CD1c-positive myeloid dendritic cell (primary cell): ENCODE measurements at regions not wholly inside any gene's neighbourhood (a gene's known extent, or its start where the extent isn't known, plus 50 kb on each side); places are given as distances from the start of the nearest gene placed in this dataset.

ENCODE experiments used
- DNase-seq: peaks from one replicate; pipeline ENCODE4 v3.0.0-alpha.2; 2016; ENCODE audit errors: extremely low spot score

GRCh38 chr20:39835130-39835842 lies 853.8 kb downstream of the MAFB start:
- DNase-seq: no peak

- no peak for DNase-seq
These were observed 858.1 kb downstream of the MAFB start for GRCh38 chr20:39830903-39831302.

GRCh38 chr20:39829661-39830060 lies 859.4 kb downstream of the MAFB start:
- peak; percentile 5 for DNase-seq

- DNase-seq: no peak
These were observed 859.8 kb downstream of the MAFB start for GRCh38 chr20:39829256-39829655.

GRCh38 chr20:39825950-39826349 lies 863.1 kb downstream of the MAFB start:
- no peak for DNase-seq

GRCh38 chr20:39825524-39825923 lies 863.4 kb downstream of the DHX35 start:
- no peak for DNase-seq

- DNase-seq: no peak
These were observed 861.1 kb downstream of the DHX35 start for GRCh38 chr20:39823224-39823623.

- no peak for DNase-seq
These were observed 860.5 kb downstream of the DHX35 start for GRCh38 chr20:39822667-39823066.

GRCh38 chr20:39813190-39813829 lies 851.2 kb downstream of the DHX35 start:
- DNase-seq: no peak

- no peak for DNase-seq
These were observed 850.0 kb downstream of the DHX35 start for GRCh38 chr20:39812116-39812515.

- no peak for DNase-seq
These were observed 848.2 kb downstream of the DHX35 start for GRCh38 chr20:39810309-39810708.

GRCh38 chr20:39808613-39809012 lies 846.5 kb downstream of the DHX35 start:
- DNase-seq: no peak

GRCh38 chr20:39800548-39800947 lies 838.4 kb downstream of the DHX35 start:
- DNase-seq: no peak

GRCh38 chr20:39800111-39800510 lies 838.0 kb downstream of the DHX35 start:
- DNase-seq: no peak

- no peak for DNase-seq
These were observed 837.3 kb downstream of the DHX35 start for GRCh38 chr20:39799366-39799965.

- DNase-seq: no peak
These were observed 833.5 kb downstream of the DHX35 start for GRCh38 chr20:39795401-39796272.

GRCh38 chr20:39792334-39792733 lies 830.2 kb downstream of the DHX35 start:
- no peak for DNase-seq

- DNase-seq: no peak
These were observed 827.3 kb downstream of the DHX35 start for GRCh38 chr20:39789411-39789810.

- DNase-seq: no peak
These were observed 823.2 kb downstream of the DHX35 start for GRCh38 chr20:39785252-39785917.

- no peak for DNase-seq
These were observed 822.5 kb downstream of the DHX35 start for GRCh38 chr20:39784693-39785092.

GRCh38 chr20:39778847-39779604 lies 816.9 kb downstream of the DHX35 start:
- DNase-seq: no peak
